ENCODE measurements at regions not wholly inside any gene's neighbourhood (a gene's known extent, or its start where the extent isn't known, plus 50 kb on each side); places are given as distances from the start of the nearest gene placed in this dataset.

DNA sequence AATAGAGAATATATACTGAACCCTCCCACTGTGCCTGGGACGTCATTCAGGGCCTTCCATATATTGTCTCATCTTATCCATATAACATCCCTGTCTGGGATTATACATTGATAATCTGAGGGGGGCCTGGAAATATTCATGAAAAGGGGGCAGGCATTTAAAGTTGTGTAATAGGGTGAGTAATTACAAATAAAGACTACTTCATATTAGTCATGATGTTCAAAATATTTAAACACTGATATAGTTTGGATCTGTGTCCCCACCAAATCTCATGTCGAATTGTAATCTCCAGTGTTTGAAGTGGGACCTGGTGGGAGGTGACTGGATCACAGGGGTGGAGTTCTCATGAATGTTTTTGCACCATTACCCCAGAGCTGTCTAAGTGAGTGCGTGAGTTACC lies 97.8 kb downstream of the AQP9 start:
- no peak for DNase-seq (ENCODE audit: low read depth)

DNA sequence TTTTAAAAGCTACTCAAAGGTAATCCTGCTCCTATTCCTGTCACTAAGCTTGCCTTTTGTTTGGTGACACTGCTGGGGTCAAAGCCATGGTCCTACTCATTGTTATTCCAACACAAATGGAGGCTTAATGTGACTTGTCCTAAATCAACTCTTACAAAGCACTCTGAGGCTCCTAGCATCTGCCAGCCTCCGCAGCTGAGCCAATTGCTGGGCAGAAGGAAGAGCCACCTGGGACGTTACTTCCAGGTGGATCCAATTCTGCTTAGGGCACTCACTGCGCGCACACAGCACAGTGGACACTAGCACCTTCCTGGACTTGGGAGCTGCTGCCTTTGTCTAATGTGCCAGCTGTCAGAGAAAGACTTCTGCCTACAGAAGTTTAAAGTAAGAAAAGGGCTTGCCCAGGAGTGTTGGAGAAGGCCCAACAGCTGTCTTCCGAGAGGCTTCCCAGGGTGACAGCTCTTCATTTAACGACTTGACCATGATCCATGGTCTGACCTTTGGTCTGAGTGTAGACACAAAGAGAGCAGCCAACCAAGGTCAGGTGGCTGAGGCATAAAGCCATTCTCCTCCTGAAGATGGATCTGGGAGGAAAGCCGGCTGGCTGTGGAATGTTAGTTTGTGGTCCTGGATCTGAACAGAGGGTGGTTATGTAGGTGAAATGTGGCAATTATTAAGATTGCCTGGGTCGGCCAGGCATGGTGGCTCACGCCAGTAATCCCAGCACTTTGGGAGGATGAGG lies 102.2 kb downstream of the AQP9 start:
- DNase-seq (ENCODE audit: low read depth), result no peak

DNA sequence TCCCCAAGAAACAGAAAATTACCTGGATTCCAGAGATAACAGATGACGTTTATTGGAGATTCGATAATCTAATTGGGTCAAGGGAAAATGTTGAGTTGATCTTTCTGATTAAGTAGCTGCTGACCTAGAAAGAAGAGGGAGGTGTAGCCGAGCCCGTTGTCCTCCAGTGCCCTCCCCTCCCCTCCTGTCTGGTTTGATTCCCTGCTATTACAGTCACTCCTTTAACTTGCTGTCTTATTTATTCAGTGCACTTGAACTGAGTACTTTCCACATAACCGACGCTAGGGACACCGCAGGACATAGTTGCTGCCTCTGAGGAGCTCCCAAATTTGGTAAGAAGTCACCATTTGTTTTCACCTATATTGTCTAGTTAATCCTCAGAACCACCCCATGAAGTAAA lies 103.7 kb downstream of the AQP9 start:
- DNase-seq (ENCODE audit: low read depth), result no peak

DNA sequence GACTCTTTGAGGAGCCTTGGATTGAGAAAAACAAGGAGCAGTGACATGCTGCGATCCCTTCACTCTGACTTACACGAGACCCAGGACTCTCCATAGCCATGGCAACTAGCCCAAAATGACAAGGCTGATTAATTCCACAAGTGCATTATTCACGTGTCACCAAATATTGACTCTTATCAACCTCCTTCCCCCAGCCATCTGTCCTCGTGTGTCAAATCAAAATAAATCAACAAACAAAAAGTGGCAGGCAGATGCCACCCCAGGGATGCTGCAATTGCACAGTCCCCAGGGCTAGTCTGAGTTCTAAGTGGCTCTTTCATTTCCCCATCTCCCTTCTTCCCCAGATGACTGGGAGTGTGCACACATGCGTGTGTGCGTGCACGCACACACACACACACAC lies 104.9 kb downstream of the AQP9 start:
- DNase-seq (ENCODE audit: low read depth), result no peak

DNA sequence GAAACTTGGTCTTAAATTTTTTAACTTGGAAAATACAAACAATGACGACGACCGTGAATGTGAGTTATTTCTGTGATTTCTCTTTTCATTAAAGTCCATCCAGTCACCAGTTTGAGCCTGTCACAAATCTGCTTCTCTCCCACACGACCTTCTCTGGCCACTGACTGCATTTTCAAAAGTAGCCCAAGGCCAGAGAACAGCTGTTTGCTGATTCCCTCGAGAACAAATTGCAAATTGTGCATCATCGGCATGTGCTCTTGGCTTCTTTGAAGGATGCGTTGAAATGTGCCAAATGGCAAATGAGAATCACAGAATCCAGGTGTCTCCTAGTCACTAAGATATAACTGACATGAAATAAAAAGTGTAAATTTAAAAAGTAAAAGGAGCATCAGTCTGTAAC lies 106.4 kb downstream of the AQP9 start:
- DNase-seq (ENCODE audit: low read depth), result no peak

DNA sequence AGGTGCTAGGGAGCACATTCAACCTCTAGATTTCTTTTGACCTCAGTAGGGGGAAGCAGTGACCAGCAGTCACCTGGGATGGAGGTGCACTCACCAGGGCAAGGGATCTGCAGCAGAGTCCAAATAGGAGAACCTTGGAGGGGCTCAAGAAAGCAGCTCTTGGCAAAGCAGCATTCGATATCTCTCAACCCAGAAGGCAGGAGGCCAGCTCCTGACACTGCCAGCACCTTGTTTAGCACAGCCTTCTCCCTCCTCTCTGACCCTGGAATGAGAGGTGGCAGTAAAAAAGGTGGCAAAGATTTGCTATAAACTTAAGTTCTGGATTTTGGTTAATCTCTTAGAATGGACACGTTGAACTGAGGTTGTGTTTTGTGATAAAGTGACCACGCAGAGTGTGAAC lies 107.9 kb downstream of the AQP9 start:
- no peak for DNase-seq (ENCODE audit: low read depth)

DNA sequence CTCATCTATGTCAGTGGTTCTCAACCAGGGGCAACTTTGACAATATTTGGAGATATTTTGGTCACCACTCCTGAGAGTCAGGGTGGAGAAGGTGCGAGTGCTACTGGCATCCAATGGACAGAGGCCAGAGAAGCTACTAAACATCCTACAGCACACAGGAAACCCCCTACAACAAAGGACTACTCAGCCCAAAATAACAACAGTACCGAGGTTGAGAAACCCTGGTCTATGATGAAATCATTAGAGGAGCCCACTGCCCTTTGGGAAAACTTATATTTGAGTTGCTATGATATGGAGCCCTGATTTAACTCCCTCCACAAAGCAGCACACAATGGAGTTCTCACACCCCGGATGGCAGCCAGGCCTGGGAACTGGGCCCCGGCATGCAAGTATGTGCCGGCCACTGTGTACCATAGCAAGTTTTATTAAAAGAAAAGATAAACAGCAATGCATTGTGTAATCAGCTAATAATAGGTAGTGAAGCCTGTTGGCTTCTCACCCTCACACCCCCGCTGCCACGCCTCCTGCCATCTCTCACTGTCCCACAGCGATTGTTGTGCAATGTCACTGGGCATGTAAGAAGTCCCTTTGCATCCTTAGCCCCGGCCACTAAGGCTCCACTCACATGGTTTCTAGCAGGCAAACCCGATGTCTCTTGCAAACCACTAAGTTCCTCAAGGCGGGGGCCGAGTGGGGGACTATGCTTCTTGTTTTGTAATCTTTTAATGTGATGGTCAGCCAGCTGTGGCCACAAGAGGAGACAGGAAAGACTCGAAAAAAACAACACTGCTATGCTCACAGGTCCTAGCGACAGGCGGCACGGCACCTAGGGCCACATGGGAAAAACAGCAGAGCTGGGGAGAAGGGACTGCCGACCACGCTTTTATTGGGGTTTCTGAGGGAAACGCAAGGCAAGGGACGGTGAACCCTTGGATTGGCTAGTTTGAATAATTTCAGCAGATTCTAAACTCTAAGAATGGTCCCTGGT lies 110.0 kb downstream of the AQP9 start:
- no peak for DNase-seq (ENCODE audit: low read depth)

DNA sequence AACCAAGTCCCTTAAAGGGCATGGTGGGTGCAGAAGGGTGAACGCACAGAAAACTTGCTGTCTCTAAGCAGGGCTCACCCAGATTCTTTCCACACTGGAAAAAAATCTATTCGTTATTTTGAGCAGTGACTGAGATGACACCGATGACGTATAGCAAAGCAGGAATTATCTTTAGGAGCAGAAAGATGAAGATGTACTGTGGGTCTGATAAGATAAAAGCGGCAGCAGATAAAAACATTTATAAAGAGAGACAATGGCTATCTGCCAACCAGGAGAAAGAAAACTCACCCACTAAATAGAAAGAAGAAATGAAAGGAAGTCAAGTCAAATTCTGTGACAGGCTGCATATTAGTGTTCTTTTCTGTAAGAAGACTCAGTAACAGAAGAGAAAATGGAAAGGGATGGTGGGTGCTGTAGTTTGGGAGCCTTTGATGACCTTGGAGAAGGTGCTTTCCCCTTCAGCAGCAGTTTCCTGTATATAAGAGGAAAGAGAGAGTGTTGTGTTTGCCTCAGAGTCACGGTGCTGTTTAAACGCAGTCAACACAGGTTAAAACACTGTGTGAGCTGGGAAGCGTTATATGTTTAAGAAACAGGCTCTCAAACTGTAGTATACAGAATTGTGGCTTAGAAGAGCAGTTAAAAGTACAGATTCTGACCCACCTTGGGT lies 111.6 kb downstream of the AQP9 start:
- no peak for DNase-seq (ENCODE audit: low read depth)

DNA sequence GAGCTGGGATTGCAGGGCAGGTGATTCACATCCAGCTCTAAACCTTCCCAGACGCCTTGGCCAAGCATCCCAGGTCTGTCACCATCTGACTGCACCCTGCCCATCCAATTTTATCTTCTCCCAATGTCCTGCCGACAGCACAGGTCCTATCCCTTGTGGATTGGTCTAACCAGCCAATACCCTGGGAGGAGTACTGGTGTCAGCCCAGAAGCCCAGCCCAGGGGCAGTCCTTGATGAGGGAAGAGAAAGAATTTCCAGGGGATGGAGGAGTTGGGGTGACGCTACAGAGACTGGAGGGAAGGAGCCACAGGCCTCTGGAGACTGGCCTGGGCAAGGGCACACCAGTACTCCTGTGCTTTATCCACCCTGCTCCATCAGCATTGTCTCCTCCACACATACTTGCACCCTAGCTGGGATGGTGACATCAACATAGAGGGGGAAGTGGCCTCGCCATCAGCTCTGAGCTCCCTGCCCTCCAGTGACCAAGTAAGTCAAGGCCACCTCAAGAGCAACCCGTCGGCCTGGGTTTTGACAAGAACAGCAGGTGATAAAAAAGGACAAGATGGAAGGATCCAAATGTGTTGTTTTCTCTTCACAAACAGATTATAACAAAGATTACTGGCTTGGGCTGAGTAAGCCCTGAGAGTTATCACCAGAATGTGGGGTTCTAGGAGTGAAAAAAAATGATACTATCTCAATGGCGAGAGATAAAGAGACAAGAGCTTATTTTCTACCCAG lies 114.6 kb downstream of the AQP9 start:
- no peak for DNase-seq (ENCODE audit: low read depth)

DNA sequence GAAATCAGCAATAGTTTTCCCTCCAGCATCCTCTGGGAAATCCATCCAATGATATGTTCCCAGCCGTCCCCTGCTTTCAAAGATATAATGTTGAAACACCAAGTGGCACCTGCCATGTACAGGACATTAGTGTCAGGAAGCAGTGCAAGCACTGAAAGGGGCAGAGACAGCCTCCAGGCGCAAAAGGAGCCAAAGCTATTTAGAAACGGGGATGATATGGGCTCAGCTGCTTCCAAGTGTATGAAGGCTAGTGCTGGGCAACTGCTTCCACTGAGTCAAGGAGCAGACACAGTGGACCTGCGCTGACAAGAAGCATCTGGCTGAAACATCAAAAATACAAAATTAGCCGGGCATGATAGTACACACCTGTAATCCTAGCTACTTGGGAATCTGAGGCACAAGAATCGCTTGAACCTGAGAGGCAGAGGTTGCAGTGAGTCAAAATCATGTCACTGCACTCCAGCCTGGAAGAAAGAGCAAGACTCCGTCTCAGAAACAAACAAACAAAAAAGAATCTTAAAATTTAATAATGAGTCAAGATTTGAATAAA lies 119.7 kb downstream of the AQP9 start:
- no peak for DNase-seq (ENCODE audit: low read depth)

DNA sequence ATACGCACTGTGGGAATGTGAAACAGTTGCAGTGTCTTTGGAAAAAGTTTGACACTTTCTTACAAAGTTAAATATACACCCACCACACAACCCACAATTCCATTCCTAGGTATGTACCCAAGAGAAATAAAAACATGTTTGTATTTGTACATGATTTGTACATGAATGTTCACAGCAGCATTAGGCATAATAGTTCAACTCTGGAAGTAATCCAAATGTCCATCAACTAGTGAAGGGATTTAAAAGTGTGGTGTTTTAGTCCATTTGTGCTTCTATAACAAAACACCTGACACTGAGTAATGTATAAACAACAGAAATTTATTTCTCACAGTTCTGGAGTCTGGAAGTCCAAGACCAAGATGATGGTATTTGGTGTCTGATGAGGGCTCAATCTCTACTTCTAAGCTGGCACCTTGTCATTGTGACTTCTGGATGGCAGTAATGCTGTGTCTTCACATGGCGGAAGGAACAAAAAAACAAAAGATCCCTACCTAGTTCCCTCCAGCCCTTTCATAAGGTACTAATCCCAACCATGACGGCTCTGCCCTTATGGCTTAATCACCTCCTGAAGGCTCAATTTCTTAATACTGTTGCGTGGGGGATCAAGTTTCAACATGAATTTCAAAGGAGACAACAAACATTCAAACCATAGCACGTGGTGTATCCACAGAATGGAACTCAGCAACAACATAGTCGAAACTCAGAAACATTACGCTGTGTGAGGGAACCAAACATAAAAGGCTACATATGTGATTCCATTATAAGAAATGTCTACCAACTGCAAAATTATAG lies 120.5 kb downstream of the AQP9 start:
- DNase-seq (ENCODE audit: low read depth), result no peak

DNA sequence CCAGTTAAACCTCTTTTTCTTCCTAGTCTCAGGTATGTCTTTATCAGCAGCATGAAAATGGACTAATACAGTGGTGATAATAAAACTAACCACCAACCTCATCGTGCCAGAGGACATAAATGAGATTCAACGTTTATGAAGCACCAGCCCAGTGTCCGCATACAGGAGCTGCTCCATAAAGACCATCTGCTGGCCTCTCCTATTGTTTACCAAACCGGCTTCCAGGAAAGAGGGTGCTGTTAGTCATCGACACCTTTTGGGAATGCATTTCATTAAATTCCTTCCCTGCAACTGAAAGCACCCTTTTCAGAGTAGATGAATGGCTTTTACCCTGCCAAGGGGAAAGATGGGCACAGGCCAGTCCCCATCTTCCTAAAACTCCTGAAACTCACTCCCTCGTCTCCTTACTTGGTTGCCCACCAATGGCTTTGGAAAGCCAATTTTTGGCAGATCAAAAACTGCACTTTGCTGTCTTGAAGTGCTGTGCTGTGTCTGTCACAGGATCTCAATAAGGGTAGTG lies 122.1 kb downstream of the AQP9 start:
- no peak for DNase-seq (ENCODE audit: low read depth)

DNA sequence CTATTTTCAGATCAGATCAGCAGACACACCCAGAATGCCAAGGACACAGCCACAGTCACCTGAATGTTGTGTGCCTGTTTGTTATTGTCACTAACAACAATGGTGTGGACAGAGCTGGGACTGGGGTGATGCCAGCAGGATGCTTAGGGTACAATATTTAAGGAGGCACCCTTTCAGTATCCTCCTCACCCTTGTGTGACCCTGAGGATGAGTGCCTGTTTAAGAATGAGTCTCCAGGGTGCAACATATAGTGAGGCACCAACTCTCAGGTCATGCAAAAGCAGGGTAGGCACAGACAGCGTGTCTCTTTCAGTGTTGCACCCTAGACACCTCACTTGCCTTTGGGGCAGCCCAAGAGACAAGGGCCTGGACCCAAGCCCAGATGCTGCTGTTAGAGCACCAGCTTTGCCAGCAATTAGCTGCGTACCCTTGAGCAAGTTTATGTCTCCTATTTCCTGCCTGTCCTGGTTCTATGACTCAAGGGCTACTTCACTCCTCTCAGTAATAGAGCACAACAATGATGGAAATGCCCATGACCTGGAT lies 122.6 kb downstream of the AQP9 start:
- no peak for DNase-seq (ENCODE audit: low read depth)

DNA sequence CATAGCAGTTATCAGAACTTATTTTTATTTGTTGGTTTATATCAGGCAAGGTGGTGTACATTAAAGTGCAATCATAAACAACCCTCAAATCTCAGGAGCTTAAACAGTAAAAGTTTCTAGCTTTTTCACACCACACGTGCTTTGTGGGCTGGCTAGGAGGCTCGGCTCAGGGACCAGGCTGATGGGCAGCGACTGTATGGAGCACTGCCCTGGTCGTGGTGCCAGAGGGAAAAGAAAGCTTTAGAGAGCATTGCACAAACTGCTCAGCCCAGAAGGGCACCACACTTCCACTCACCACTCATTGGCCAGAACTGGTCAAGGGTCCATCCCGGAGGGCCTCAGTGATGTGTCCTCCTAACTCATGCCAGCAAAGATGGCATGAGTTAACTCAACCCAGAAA lies 123.2 kb downstream of the AQP9 start:
- DNase-seq (ENCODE audit: low read depth), result no peak

DNA sequence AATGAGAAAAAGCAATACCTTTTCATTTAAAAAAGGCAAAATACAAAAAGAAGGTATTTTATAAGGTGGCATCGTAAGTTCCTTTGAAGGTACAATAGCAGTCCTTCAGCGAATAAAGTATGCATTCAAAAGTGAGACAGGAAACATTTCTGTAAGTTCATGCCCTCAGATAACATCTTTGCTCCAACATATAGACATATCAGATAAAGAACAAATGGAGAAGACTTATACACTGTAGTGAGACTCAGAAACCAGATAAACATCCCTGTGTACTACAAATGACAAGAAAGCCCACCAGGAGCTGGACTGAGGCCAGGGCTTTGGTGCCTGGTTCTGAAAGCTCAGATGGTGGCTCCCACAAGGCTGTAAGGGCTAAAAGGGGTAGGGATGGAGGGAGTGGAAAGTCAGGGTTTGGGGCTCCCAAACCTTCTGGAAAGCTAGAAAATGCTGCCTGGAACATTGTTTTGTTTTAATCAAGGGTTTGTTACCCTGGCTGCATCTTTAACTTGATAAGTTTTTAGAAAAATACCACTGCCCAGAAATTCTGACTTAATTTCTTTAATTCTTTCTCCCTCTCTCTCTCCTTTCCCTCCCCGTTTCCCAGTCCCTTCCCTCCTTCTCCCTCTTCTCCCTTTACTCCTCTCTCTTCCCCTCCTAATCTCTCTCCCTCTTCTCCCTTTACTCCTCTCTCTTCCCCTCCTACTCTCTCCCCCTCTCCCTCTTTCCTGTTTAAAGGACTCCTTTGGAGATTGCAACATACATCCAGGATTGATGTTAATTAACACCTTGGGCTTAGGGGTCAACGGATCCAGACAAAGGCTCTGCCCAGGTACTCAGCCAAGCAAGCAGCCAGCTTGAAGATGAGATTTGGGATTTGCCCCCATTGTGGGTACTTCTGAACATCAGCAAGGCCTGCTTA lies 126.1 kb downstream of the AQP9 start:
- DNase-seq (ENCODE audit: low read depth), result no peak

DNA sequence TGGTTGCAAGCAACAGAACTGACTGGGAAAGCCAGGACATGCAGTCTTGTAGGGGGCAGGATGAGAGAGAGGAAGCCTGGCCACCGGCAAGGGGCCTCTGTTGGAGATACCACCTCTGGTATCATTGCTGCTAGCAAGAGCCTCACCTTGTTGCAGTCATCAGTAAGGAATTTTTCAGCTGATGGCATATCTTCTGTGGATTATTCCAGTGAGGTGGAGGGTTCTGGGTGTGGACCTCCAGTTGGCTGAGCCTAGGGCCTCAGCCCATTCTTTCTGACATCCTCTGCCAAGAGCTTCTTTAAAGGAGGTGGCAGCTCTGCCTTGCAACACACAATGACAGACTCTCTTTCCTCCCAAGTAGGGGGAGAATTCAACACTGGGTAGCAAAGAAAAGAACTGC lies 128.9 kb downstream of the AQP9 start:
- DNase-seq (ENCODE audit: low read depth), result no peak

DNA sequence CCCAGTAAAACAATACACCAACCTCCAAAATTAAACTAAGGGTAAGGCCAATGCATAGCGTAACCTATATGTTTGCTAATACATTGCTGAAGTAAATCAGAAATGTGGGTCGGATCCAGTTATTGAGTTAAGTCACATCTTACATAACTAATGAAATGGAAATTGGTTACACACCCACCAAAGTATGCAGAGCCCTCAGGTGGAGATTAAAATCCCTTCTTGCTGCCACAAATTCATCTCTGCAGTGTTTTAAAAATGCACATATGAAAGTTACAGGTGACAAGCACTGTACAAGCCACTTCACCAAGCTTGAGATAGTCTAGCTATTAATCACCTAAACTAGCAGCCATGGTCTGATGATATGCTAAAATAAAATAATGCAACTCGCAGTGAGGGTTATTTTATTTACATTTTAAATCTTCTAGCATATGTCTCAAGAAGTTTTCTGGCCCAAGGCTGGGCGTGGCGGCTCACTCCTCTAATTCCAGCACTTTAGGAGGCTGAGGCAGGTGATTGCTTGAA lies 130.6 kb downstream of the AQP9 start:
- DNase-seq (ENCODE audit: low read depth), result no peak

DNA sequence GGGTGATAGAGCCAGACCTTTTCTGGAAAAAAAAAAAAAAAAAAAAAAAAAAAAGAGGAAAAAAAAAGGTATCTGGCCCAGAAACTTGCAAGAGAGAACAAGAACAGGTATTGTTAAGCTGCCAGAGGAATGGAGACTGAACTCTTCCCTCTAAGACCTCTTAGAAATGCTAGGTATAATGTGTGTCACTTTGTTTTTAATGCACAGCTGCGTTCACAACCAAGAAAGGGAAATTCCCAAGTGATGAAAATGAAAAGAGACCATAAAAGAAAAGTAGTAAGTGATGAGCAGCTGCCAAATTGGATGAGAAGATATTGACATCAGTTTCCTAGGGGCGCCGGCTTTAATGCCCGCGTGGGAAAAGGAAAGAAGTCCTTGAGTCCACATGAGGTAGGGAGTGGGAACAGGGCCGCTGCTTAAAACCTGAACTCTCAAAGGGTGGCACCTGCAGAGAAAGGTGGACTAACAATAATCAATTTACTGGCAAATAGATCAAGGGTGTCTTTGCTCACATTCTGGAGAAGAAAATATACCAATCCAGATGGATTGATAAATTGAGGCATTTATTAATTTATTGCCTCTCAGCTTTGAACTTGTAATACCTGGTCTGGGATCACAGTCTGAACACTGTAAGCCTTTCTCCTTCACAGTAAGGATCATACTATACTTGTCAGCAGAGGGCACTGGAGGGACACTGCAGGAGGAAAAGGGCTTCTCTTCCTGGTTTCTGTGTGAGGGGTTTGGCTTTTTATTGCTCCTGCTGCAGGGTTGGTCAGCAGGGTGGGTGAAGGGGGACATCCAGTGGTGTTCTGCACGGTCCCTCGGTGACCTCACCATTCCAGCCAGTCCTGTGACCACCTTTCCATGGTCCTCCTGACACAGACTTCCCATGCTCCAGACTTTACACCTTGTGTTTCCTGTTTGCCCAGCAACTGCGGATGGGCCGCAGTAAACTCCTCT lies 131.6 kb downstream of the AQP9 start:
- no peak for DNase-seq (ENCODE audit: low read depth)

Data from stimulated activated CD8-positive, alpha-beta memory T cell treated with anti-CD3 and anti-CD28 coated beads, Interleukin-15, amount 100 ng/mL, for 24 hours (primary cell).